ENCODE measurements at regions not wholly inside any gene's neighbourhood (a gene's known extent, or its start where the extent isn't known, plus 50 kb on each side); places are given as distances from the start of the nearest gene placed in this dataset.
"Not testable (repeated sequence)": the region's sequence is repeated elsewhere in the genome, so short reads cannot be mapped to it uniquely, and the experiment has no call there.

GRCh38 chr10:131363416-131363815 is 51.9 kb upstream of the TCERG1L start:
- no peak for DNase-seq (ENCODE audit: low read depth in 2 of 2)

- no peak for DNase-seq (ENCODE audit: low read depth in 2 of 2)
Measured at GRCh38 chr10:131371571-131371970, 60.0 kb upstream of the TCERG1L start.

GRCh38 chr10:131381576-131381975 is 70.1 kb upstream of the TCERG1L start:
- no peak for DNase-seq (ENCODE audit: low read depth in 2 of 2)

GRCh38 chr10:131385161-131385872 is 73.8 kb upstream of the TCERG1L start:
- DNase-seq (ENCODE audit: low read depth in 2 of 2) = not testable (repeated sequence)

GRCh38 chr10:131387018-131387529 is 75.6 kb upstream of the TCERG1L start:
- no peak for DNase-seq (ENCODE audit: low read depth in 2 of 2)

- DNase-seq (ENCODE audit: low read depth in 2 of 2) = no peak
Measured at GRCh38 chr10:131391936-131392335, 80.4 kb upstream of the TCERG1L start.

GRCh38 chr10:131396121-131397050 is 84.9 kb upstream of the TCERG1L start:
- DNase-seq (ENCODE audit: low read depth in 2 of 2) = no peak

GRCh38 chr10:131398166-131398565 is 86.6 kb upstream of the TCERG1L start:
- no peak for DNase-seq (ENCODE audit: low read depth in 2 of 2)

- no peak for DNase-seq (ENCODE audit: low read depth in 2 of 2)
Measured at GRCh38 chr10:131399981-131400380, 88.5 kb upstream of the TCERG1L start.

GRCh38 chr10:131400513-131400912 is 89.0 kb upstream of the TCERG1L start:
- DNase-seq (ENCODE audit: low read depth in 2 of 2) = no peak

GRCh38 chr10:131402771-131403650 is 91.5 kb upstream of the TCERG1L start:
- no peak for DNase-seq (ENCODE audit: low read depth in 2 of 2)

GRCh38 chr10:131403936-131404335 is 92.4 kb upstream of the TCERG1L start:
- no peak for DNase-seq (ENCODE audit: low read depth in 2 of 2)

GRCh38 chr10:131404886-131405285 is 93.4 kb upstream of the TCERG1L start:
- no peak for DNase-seq (ENCODE audit: low read depth in 2 of 2)

- DNase-seq (ENCODE audit: low read depth in 2 of 2) = no peak
Measured at GRCh38 chr10:131406676-131407392, 95.3 kb upstream of the TCERG1L start.

GRCh38 chr10:131418681-131419080 is 107.2 kb upstream of the TCERG1L start:
- no peak for DNase-seq (ENCODE audit: low read depth in 2 of 2)

- DNase-seq (ENCODE audit: low read depth in 2 of 2) = no peak
Measured at GRCh38 chr10:131419797-131420196, 108.3 kb upstream of the TCERG1L start.

GRCh38 chr10:131420867-131421266 is 109.3 kb upstream of the TCERG1L start:
- no peak for DNase-seq (ENCODE audit: low read depth in 2 of 2)

GRCh38 chr10:131421381-131421780 is 109.9 kb upstream of the TCERG1L start:
- DNase-seq (ENCODE audit: low read depth in 2 of 2) = no peak

GRCh38 chr10:131422731-131423130 is 111.2 kb upstream of the TCERG1L start:
- DNase-seq (ENCODE audit: low read depth in 2 of 2) = no peak

- no peak for DNase-seq (ENCODE audit: low read depth in 2 of 2)
Measured at GRCh38 chr10:131424053-131424452, 112.5 kb upstream of the TCERG1L start.
